HepG2 (cell line): ENCODE measurements at regions not wholly inside any gene's neighbourhood (a gene's known extent, or its start where the extent isn't known, plus 50 kb on each side); places are given as distances from the start of the nearest gene placed in this dataset.

Experiments
- EHMT2 ChIP-seq: fragments of 200-600 bp; sonication (generic); IDR thresholded peaks from 2 replicates; pipeline ENCODE4 v1.7.0; 2017; ENCODE audit warnings: antibody characterized with exemption, low read depth, low read length, borderline replicate concordance
- ELF1 ChIP-seq: sonication (generic); formaldehyde crosslinking; IDR thresholded peaks from 2 replicates; pipeline ENCODE4 v1.4.0; 2020; ENCODE audit warnings: missing genetic modification reagents
- HMGXB3 ChIP-seq: sonication (generic); formaldehyde crosslinking; IDR thresholded peaks from 2 replicates; pipeline ENCODE4 v1.4.0; 2020; ENCODE audit warnings: missing genetic modification reagents, borderline replicate concordance
- ISX ChIP-seq: sonication (generic); formaldehyde crosslinking; conservative IDR thresholded peaks from 2 replicates; pipeline ENCODE4 v1.5.0; 2020; ENCODE audit warnings: missing genetic modification reagents
- MAX ChIP-seq: IDR thresholded peaks from 2 replicates; pipeline ENCODE4 v1.6.1; 2012; ENCODE audit warnings: inconsistent platforms
- MBD4 ChIP-seq: IDR thresholded peaks from 2 replicates; pipeline ENCODE4 v1.6.1; 2012; ENCODE audit warnings: low read length, inconsistent platforms, borderline replicate concordance
- MTA3 ChIP-seq: sonication (generic); formaldehyde crosslinking; IDR thresholded peaks from 2 replicates; pipeline ENCODE4 v1.4.0; 2020; ENCODE audit warnings: missing genetic modification reagents
- MXD3 ChIP-seq: IDR thresholded peaks from 2 replicates; pipeline ENCODE4 v1.6.1; 2016; ENCODE audit warnings: mild to moderate bottlenecking, missing biosample characterization, missing genetic modification reagents
- MZF1 ChIP-seq: sonication (generic); formaldehyde crosslinking; IDR thresholded peaks from 2 replicates; pipeline ENCODE4 v1.8.1; 2023; ENCODE audit warnings: mild to moderate bottlenecking, missing genetic modification reagents, borderline replicate concordance
- PAWR ChIP-seq: sonication (generic); formaldehyde crosslinking; IDR thresholded peaks from 2 replicates; pipeline ENCODE4 v1.4.0; 2020; ENCODE audit warnings: missing genetic modification reagents, mild to moderate bottlenecking, borderline replicate concordance
- RELA ChIP-seq: sonication (generic); formaldehyde crosslinking; IDR thresholded peaks from 2 replicates; pipeline ENCODE4 v1.4.0; 2020; ENCODE audit warnings: missing genetic modification reagents
- SIX1 ChIP-seq: sonication (generic); formaldehyde crosslinking; IDR thresholded peaks from 2 replicates; pipeline ENCODE4 v1.4.0; 2020; ENCODE audit warnings: missing genetic modification reagents, borderline replicate concordance
- SNAI1 ChIP-seq: sonication (generic); formaldehyde crosslinking; IDR thresholded peaks from 2 replicates; pipeline ENCODE4 v1.5.0; 2020; ENCODE audit warnings: mild to moderate bottlenecking, missing genetic modification reagents, borderline replicate concordance
- SYNCRIP ChIP-seq: fragments of 200-400 bp; formaldehyde crosslinking; IDR thresholded peaks from 2 replicates; pipeline ENCODE4 v1.6.1; 2018; ENCODE audit warnings: mild to moderate bottlenecking, low read depth, low read length; ENCODE audit not compliant: insufficient read depth
- TRIM24 ChIP-seq: sonication (generic); formaldehyde crosslinking; IDR thresholded peaks from 2 replicates; pipeline ENCODE4 v1.8.0; 2022; ENCODE audit warnings: mild to moderate bottlenecking, missing genetic modification reagents
- ZBTB14 ChIP-seq: sonication (generic); formaldehyde crosslinking; IDR thresholded peaks from 2 replicates; pipeline ENCODE4 v1.4.0; 2020; ENCODE audit warnings: missing genetic modification reagents
- ZBTB43 ChIP-seq: sonication (generic); formaldehyde crosslinking; conservative IDR thresholded peaks from 2 replicates; pipeline ENCODE4 v1.4.0; 2020; ENCODE audit warnings: missing genetic modification reagents
- ZFAT ChIP-seq: sonication (generic); formaldehyde crosslinking; conservative IDR thresholded peaks from 2 replicates; pipeline ENCODE4 v1.8.1; 2023; ENCODE audit warnings: missing genetic modification reagents, inconsistent platforms
- ZFP36L1 ChIP-seq: sonication (generic); formaldehyde crosslinking; IDR thresholded peaks from 2 replicates; pipeline ENCODE4 v1.8.0; 2022; ENCODE audit warnings: mild to moderate bottlenecking, missing genetic modification reagents, moderate library complexity
- ZNF136 ChIP-seq: sonication (generic); formaldehyde crosslinking; IDR thresholded peaks from 2 replicates; pipeline ENCODE4 v1.8.1; 2022; ENCODE audit warnings: low read depth, mild to moderate bottlenecking, moderate library complexity, missing genetic modification reagents
- ZNF570 ChIP-seq: sonication (generic); formaldehyde crosslinking; IDR thresholded peaks from 2 replicates; pipeline ENCODE4 v1.4.0; 2020; ENCODE audit warnings: mild to moderate bottlenecking, missing genetic modification reagents, borderline replicate concordance
- ZNF816 ChIP-seq: sonication (generic); formaldehyde crosslinking; IDR thresholded peaks from 2 replicates; pipeline ENCODE4 v1.8.0; 2022; ENCODE audit warnings: missing genetic modification reagents, mild to moderate bottlenecking, borderline replicate concordance
- ZNF883 ChIP-seq: sonication (generic); formaldehyde crosslinking; IDR thresholded peaks from 2 replicates; pipeline ENCODE4 v1.5.1; 2020; ENCODE audit warnings: mild to moderate bottlenecking, missing genetic modification reagents; ENCODE audit errors: not compliant biosample characterization

GRCh38 chr12:132426349-132427173 lies 63.4 kb upstream of the FBRSL1 start (continued):
- no peak for TF ChIP-seq MTA3
- no peak for TF ChIP-seq MBD4
- TF ChIP-seq ZFP36L1 (CRISPR knock-in tag), result peak; percentile 90
- no peak for TF ChIP-seq ZNF570 (CRISPR knock-in tag)
- no peak for TF ChIP-seq ISX (CRISPR knock-in tag)
- TF ChIP-seq HMGXB3, result 0 out of 2 replicates have a peak, but pooled peaks have one; percentile 59
- 0 out of 2 replicates have a peak, but pooled peaks have one; percentile 29 for TF ChIP-seq TRIM24
- no peak for TF ChIP-seq ZNF816 (CRISPR knock-in tag)
- no peak for TF ChIP-seq RELA (CRISPR knock-in tag)
- no peak for TF ChIP-seq SNAI1 (CRISPR knock-in tag)
- no peak for TF ChIP-seq ZBTB14
- no peak; the same call in 1 of the 2 replicates for TF ChIP-seq ELF1
- no peak for TF ChIP-seq PAWR (CRISPR knock-in tag)
- peak; percentile 30; the same call in 1 of the 2 replicates for TF ChIP-seq SIX1 (CRISPR knock-in tag)
- peak; percentile 55; the same call in 1 of the 2 replicates for TF ChIP-seq MXD3
- no peak for TF ChIP-seq MZF1 (CRISPR knock-in tag)
- peak; percentile 99 for TF ChIP-seq MAX
- TF ChIP-seq ZBTB43 (CRISPR knock-in tag), result peak; percentile 84; the same call in 1 of the 2 replicates
- peak; percentile 77 for TF ChIP-seq ZNF883
- TF ChIP-seq SYNCRIP, result no peak
- TF ChIP-seq EHMT2, result no peak
- no peak for TF ChIP-seq ZNF136 (CRISPR knock-in tag)
- no peak for TF ChIP-seq ZFAT
